ENCODE measurements at regions not wholly inside any gene's neighbourhood (a gene's known extent, or its start where the extent isn't known, plus 50 kb on each side); places are given as distances from the start of the nearest gene placed in this dataset.

- no peak overlapping the region for H3K27ac ChIP-seq (ENCODE audit: low read depth in 1 of 2, low read length in 2 of 2)
- no peak overlapping the region for H3K4me3 ChIP-seq (replicated peaks in 1 of 3; ENCODE audit: low read depth in 2 of 3, low read length in 3 of 3)
- intact Hi-C loops (cut with micrococcal nuclease), result no loop called here
- H3K79me2 ChIP-seq (ENCODE audit: insufficient read depth, low read length), result no peaks in the 10 kb centered on the region
- no peaks in the 10 kb centered on the region for H3K27me3 ChIP-seq (ENCODE audit: control insufficient read depth in 2 of 2, insufficient read depth in 2 of 2, low read length in 2 of 2)
- H3K36me3 ChIP-seq (replicated peaks in 1 of 2; ENCODE audit: control insufficient read depth in 1 of 2, insufficient read depth in 2 of 2, low read length in 2 of 2), result no peaks in the 10 kb centered on the region
- Mint-ChIP-seq H3K27me3 (ENCODE audit: low read depth in 3 of 3) (no peaks in the 10 kb centered on the region), H3K9me3 (peaks cover 8 to 12% (median 8%) of the 10 kb centered on the region in 7 donors), H3K4me1 (no peaks in the 10 kb centered on the region), H3K27ac (no peak overlapping the region), H3K36me3 (no peaks in the 10 kb centered on the region), H3K4me3 (no peak overlapping the region)
- H3K4me2 ChIP-seq (replicated peaks; ENCODE audit: extremely low read depth, low read length, poor library complexity, severe bottlenecking), result no peak overlapping the region
- WGBS (ENCODE audit: insufficient coverage), result no CpG with 5 or more reads among the region's 1 CpG
- TF ChIP-seq CTCF (IDR thresholded peaks at IDR 0.05), result no peak
- H4K20me1 ChIP-seq (ENCODE audit: insufficient read depth, low read length), result no peaks in the 10 kb centered on the region
- H2AFZ ChIP-seq (ENCODE audit: insufficient read depth, low read depth, low read length, poor library complexity, severe bottlenecking), result no peak overlapping the region
- H3K9me3 ChIP-seq (replicated peaks in 1 of 2; ENCODE audit: control insufficient read depth in 1 of 2, insufficient read depth in 1 of 2, low read length in 2 of 2), result peaks cover 4 to 8% of the 10 kb centered on the region in 2 donors
- no peak overlapping the region for H3K9ac ChIP-seq (ENCODE audit: insufficient read depth, low read length, poor library complexity, severe bottlenecking)
- H3K4me1 ChIP-seq (ENCODE audit: control insufficient read depth in 1 of 2, insufficient read depth in 2 of 2, low read length in 2 of 2), result no peaks in the 10 kb centered on the region
- DNase-seq, result no peak
Measured at GRCh38 chr13:73412933-73413332, 354.1 kb downstream of the KLF5 start.

- no CpG with 5 or more reads among the region's 7 CpGs for WGBS (ENCODE audit: insufficient coverage)
- H3K4me3 ChIP-seq (replicated peaks in 1 of 3; ENCODE audit: low read depth in 2 of 3, low read length in 3 of 3), result no peak overlapping the region
- no peaks in the 10 kb centered on the region for H3K36me3 ChIP-seq (replicated peaks in 1 of 2; ENCODE audit: control insufficient read depth in 1 of 2, insufficient read depth in 2 of 2, low read length in 2 of 2)
- no peak overlapping the region for H3K4me2 ChIP-seq (replicated peaks; ENCODE audit: extremely low read depth, low read length, poor library complexity, severe bottlenecking)
- Mint-ChIP-seq H3K27me3 (ENCODE audit: low read depth in 3 of 3) (no peaks in the 10 kb centered on the region), H3K9me3 (peaks cover 8 to 14% (median 8%) of the 10 kb centered on the region in 7 donors), H3K4me1 (no peaks in the 10 kb centered on the region), H3K27ac (no peak overlapping the region), H3K4me3 (no peak overlapping the region), H3K36me3 (no peaks in the 10 kb centered on the region)
- DNase-seq, result no peak
- intact Hi-C loops (cut with micrococcal nuclease), result no loop called here
- H3K9ac ChIP-seq (ENCODE audit: insufficient read depth, low read length, poor library complexity, severe bottlenecking), result no peak overlapping the region
- H3K9me3 ChIP-seq (replicated peaks in 1 of 2; ENCODE audit: control insufficient read depth in 1 of 2, insufficient read depth in 1 of 2, low read length in 2 of 2), result peaks cover 4 to 8% of the 10 kb centered on the region in 2 donors
- H3K79me2 ChIP-seq (ENCODE audit: insufficient read depth, low read length), result no peaks in the 10 kb centered on the region
- no peaks in the 10 kb centered on the region for H4K20me1 ChIP-seq (ENCODE audit: insufficient read depth, low read length)
- no peak overlapping the region for H3K27ac ChIP-seq (ENCODE audit: low read depth in 1 of 2, low read length in 2 of 2)
- H3K4me1 ChIP-seq (ENCODE audit: control insufficient read depth in 1 of 2, insufficient read depth in 2 of 2, low read length in 2 of 2), result no peaks in the 10 kb centered on the region
- H3K27me3 ChIP-seq (ENCODE audit: control insufficient read depth in 2 of 2, insufficient read depth in 2 of 2, low read length in 2 of 2), result no peaks in the 10 kb centered on the region
- no peak for TF ChIP-seq CTCF (IDR thresholded peaks at IDR 0.05)
- H2AFZ ChIP-seq (ENCODE audit: insufficient read depth, low read depth, low read length, poor library complexity, severe bottlenecking), result no peak overlapping the region
Measured at GRCh38 chr13:73411067-73411809, 352.4 kb downstream of the KLF5 start.

Data from CD14-positive monocyte (primary cell).